Activated CD4-positive, alpha-beta T cell treated with anti-CD3 and anti-CD28 coated beads, Interleukin-2, Interleukin-4, amounts not matched to agents 100 ng/mL and 50 ng/mL, durations not matched to agents 16 hours and 8 hours (primary cell): ENCODE measurements at regions not wholly inside any gene's neighbourhood (a gene's known extent, or its start where the extent isn't known, plus 50 kb on each side); places are given as distances from the start of the nearest gene placed in this dataset.

Experiments
- DNase-seq: peaks from one replicate; pipeline ENCODE4 v3.0.0-alpha.2; 2020; ENCODE audit warnings: low spot score

DNA sequence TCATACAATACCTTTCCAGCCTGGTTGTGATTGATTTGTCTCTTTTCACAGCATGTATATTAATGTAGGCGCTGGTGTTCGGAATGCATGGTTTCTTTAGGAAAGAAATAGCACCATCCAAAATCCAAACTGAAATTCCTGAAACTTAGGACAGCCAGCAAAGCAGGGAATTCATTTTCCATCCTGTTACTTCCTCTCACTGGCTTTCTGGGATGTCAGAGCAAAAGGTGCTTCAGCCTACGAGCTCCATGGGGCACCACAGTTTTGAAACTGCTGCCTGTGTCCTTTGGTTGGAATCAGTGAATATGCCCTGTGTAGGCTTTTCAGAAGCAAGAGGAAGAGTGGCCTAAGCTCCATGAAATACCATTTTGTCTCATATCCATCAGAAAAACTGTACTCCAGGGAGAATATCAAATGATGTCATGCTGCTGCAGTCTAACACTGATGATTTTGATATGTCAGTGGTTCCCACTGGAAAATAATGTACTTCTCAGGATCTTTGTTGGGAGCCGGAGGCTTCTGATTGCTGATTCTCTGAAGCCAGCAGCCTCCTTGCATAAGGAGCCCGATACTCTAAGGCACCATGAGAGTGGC is 117.8 kb upstream of the SERP2 start:
- DNase-seq: no peak

DNA sequence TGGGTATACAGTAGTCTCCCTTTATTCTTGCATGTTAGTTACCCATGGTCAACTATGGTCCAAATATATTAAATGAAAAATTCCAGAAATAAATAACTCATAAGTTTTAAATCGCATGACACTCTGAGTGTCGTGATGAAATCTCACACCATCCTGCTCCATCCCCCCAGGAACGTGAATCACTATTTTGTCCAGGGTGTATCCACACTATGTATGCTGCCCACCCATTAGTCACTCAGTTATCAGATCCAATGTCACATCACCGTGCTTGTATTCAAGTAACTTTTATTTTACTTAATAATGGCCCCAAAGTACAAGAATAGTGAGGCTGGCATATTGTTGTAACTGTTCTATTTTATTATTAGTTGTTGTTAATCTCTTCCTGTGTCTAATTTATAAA is 115.8 kb upstream of the SERP2 start:
- no peak for DNase-seq

DNA sequence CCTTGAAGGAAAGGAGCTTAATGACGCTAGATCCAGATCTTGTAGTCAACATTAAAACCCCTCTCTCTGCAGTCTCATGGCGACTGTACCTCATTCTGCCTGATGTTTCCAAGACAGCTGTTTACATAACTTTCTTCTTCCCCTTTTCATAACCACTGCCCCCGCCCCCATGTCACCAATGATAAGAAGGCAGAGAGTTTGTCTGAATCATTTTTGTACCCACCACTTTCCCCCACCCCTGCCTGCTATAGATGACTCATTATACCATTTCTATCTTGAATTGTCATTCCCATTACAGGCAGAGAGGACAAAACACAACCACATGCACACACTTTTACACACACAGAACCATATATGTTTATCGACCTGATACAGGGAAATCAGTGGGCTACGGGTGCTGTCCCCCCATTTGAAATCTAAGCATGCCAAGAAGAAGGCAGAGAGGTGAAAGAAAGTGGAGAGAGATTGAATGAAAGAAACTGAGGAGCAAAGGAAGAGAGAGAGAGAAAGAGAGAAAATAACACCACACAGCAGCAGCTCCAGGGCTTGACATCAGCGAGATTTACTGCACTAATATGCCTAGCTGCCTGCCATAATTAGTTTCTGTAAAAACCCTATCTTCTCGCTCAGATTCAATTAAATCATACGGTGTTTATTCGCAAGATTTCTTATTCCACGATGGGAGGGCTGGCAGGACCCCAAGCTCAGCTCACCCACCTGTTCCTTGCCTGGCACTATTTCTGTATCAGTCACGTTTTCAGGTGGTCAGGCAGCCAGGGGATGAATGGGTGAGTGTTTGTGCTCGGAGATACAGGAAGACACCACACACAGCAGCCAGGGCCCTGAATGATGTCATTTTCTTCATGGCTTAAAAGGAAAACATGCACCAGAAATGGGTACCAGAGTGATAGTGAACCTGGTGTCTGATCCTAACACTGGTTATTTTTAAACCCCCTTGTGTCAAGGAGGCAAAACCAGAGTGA is 114.3 kb upstream of the SERP2 start:
- peak; percentile 84 for DNase-seq

DNA sequence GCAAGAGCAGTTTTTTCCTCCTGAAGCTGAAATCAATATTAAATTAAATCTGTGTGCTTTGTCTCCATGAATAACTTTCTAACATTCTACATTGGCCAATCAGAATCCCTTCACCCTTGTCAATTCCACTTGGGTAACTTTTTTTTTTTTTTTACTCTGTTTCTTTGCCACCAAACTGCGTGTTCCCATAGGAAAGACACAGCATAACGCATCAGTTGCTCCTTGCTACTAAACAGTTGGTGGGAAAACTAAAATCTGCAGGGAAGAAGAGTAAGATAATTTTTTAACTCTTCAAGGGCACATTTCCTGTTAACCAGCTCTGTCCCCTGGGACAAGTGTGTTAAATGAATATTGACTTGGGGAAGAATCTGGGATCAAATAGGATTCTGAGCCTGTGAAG is 113.3 kb upstream of the SERP2 start:
- no peak for DNase-seq

DNA sequence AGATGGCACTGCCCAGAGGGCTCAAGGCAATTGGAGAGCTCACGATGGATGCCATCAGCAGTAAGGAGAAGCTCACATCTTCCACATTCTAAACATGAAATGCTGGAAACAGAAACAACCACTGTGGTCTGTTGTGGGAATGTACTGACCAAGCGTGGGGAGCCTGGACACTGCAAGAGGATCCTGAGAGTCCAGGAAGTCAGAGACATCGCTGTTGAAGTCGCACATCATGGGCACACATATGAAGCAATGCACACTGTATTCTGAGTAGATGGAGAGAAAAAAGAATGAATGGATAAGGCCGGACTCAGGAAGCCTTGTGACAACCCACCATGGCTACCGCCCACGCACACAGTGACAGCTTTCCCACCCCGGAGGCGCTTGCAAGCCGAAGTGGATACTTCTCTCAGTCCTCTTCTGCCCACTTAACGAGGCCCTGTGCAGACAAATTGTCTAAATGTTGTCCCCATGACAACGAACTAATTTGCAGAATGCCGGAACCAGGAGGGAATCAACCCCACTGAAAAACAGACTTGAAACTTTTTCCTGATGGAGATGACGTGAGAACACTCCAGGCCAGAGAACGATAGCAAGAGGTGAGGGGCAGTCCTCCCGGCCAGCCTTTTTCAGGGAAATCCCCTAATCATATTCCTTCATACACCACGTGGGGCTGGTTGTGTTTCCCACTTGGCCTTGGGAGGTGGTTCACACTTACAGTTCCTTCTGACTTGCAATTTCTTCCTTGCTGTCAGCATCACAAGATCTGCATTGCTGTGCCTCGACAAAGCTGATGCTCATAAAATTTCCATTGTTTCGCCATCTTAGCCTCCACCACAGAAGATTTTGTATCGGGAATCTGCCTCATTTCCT is 109.6 kb upstream of the SERP2 start:
- DNase-seq: no peak

DNA sequence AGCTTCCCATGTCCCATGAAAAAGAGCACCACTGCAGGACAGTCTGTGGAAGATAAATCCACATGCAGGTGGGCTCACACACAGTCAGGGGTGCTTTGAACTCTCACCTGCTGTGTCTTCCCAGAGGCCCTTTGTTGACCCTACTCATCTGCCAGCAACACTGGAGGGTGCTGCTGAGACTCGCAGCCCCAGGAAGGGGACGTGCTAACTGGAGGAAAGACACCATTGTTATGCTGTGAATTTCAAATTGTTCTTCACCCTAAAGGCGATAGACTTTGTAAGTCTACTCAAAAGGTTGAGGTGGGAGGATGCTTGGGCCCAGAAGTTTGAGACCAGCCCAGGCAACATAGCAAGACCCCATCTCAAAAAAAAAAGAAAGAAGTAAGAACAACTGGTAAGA is 107.3 kb upstream of the SERP2 start:
- DNase-seq: no peak

DNA sequence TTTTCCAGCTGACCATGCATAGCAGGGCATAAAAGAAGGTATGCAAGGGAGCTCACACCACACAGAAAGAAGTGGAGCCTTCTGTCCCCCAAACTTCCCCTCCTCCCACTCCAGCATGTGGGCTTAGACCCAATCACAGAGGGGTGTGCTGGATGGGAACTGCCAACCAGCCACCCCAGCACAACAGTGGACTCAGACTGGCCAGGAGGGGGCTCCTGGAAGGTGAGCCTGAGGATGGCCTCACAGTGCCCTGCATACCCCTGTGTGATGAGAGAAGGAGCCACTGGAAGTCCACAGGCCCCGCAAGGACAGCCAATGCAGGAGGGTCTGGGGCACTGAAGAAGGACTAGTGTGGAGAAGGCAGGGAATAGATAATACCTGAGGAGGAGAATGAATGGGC is 106.9 kb upstream of the SERP2 start:
- DNase-seq: no peak

DNA sequence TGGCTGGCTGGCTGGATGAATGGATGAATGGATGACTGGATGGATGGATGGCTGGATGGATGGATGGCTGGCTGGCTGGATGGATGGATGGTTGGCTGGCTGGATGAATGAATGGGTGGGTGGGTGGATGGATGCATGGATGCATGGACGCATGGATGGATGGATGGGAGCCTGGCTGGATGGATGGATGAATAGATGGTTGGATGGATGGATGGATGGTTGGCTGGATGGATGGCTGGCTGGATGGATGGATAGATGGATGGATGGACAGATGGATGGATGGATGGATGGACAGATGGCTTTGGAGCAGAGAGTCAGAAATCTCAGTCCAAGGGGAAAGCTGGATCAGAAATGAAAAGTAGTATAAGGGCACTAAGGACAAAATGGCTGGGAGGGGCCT is 106.4 kb upstream of the SERP2 start:
- DNase-seq: no peak

DNA sequence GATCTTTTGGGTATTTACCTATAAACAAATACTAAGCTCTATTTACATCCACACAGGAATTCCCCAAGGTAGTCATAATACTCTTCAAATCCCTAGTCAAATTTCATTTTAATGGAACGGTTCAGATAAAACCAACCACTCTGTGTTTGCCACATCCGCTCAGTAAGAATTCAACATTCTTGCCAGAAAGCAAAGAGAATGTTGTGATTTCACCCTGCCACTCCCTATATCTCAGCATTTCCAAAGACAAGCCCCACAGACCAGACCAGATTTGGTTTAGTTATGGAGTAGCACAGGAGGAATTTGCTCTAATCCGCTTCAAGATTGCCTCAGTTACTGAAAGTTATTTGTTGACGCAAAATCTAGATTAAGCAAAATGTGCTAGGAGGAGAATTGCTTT is 105.6 kb upstream of the SERP2 start:
- no peak for DNase-seq

DNA sequence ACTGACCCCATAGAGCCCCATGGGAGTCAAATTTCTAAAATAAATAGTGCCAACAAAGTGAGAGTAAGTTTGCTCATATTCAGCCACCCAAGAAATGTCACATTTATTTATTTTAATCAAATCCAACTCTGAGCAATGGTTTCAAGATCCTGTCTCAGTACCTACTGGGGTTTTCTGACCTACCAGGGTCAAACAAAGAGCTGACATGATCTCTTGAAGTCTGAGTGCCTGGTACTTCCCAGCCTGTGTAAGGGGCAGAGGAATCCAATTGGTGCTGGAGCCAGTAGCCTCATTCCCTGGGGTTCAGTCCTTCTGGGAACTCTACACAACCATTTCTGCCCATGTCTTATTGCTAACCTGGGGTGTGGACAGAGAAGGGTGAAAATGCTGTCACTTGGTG is 104.6 kb upstream of the SERP2 start:
- no peak for DNase-seq

DNA sequence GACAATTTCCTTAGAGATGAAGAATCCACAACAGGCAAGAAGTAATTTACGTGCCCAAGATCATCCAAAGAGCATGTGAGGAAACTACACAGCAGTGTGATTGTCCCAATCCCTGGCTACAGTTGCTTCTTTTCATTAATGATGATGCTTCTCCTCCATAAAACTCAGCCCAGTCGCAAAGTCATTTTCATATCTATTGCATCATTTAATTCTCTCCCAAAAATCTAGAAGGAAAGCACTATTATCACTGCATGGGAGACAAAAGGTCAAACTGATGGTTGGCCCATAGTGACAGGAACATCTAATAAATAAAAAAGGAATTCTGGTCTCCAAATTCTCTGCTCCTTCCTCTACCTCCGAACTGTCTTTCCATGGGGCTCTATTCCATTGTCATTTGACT is 103.5 kb upstream of the SERP2 start:
- DNase-seq: no peak

DNA sequence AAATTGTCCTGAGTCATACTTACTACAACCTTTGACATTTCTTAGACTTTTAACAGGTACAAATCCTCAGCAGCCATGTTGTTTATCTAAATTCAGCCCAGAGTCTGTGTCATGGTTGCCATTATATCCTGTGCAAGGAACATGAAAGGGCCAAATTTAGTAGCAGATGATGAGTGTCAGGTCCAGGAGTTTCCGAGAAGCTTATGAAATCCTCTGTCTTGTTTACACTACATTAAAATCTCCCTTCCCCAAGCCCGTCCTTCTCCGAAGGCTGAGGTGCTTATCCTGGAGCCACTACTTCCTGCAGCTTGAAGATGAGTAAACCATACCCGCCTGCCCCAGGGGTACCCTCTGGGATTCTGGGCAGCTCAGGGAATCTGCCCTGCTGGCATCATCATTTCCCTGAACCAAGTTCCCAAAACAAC is 102.6 kb upstream of the SERP2 start:
- no peak for DNase-seq

DNA sequence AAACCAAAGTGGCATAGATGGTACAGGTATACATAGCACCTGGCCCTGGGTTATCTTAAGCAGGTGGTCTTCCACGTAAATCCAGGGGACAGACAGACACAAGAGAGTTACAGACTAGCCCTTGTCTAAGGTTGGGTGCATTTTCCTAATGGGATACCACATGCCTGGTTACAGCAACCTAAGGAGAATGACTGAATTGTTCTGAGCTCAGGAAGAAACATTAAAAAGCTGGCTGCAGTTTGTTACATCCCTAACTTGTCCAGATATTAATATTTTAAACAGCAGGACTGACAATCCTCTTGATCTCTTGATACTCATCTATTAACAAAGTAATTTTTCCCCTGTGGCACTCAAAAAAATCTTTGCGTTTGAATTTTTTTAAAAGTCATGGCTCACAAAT is 102.2 kb upstream of the SERP2 start:
- no peak for DNase-seq

DNA sequence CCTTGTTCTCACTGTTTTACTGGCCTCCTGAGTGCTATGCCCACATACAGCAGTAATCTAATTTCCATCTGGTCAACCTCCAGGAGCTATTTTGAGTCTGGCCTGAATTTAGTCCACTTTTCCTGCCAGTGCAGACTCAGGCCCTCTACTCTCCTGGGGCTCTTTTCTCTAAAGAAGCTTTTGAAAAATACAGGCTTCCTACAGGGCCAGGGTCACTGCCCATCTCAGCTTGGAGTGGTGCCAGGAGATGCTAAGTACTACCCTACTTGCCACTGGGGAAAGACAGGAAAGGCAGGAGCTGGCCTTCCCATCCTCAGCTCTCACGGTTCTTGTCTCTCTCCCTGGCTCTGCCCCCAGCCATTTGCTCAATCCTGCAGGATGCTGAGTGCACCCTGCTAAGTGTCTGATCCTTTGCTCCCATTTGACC is 101.7 kb upstream of the SERP2 start:
- DNase-seq: no peak

DNA sequence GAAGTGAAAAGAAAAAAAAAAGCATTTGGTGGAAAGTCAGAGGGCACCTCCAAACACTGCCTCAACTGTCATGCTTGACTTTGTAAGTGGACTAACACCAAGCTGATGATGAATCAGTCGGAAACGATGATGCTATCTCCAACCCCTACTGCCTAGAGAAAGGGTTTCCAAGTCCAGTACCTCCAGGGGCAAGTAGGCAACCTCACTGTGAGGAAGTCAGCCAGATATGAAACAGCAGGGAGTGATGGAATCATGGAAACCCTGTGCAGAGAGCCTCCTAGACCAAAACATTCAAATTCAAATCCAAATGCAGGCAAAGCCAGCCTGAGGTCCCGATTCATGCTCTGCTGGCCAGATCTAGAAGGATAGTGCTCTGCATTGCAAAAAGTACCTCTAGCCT is 100.9 kb upstream of the SERP2 start:
- no peak for DNase-seq

DNA sequence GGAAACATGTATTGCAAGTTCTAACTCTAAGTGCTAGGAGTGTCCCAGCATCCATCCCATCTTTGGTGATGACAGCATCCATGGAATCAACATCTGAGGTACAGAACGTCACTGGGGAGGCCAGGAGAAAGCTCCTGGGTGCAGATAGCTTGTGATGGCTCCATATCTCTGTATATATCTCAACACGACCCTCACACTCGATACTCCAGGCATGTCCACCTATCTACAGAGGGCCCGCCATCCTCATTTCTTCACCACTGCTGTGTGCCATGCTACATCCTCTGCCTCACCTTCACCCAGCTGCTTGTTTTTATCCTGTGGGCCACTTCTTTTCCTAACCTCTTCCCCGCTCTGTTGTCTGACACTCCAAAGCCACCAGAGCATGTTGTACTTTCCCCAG is 100.4 kb upstream of the SERP2 start:
- no peak for DNase-seq

DNA sequence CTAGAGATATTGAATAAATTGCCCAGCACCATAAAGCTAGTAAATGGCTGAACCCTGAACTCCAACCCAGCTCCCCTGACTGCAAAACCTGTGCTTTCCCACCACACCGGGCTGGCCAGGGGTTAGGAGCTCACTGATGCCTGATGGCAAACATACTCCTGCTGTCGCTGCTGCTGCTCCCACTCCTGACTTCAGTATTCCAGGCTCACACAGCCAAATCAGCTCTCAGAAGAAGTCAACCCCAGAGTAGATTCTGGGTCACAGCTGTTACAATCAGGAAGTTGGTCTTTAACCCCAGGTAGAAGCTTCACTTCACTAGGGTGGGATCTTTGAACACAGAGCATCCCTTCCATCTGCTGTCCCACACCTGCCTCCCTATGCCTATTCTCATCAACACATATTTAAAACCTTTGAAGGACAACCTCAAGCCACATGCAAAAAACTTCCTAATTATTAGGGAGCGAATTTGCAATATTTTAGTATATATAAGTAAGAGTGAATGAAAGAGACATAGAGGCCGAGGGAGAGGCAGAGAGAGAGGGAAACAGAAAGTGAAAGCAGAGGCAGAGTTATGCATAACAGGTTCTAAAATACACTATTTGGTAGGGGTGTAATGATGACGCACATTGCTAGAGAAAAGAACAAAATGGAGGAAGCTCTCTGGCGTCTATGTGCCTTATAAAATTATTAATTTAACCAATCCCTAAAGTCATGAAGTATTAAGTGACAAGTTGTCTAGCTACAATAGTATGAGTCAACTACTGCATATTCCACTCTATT is 99.4 kb upstream of the SERP2 start:
- peak; percentile 63 for DNase-seq

DNA sequence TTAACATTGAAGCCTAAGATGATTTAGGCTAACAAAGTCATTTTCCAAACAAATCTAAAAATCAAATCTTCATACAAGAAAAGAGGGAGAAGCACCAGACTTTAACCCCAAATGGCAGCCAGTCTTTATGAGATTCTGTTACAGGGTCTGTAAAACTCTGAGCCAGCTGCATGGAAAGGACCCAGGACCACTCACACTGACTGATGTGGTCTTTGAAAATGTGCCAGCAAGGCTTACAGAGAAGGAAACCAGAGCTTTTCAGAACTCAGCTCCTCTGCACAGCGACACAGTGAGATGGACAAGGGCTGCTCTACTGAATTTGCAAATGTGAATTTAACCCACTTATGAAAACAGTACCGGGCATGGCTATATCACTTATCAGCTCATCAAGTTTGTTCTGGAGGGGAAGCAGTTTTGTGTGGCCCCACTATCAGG is 98.8 kb upstream of the SERP2 start:
- DNase-seq: no peak

DNA sequence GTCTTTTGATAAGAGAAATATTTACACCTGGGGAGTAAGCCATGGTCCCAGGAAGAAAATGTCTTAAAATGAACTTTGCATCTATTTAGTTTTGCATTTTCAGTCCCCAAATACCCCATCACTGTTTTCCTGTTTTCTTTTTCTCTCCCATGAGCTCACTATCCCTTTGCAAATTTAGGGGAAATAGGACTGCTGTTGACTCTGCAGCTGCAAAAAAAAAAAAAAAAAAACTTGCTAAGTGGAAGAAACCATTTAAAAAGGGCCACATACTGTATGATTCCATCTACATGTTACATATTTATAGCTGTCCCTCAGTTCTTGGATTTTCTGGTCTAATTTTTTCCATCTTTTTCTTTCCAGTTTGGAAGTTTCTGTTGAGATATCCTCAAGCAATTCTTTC is 98.2 kb upstream of the SERP2 start:
- DNase-seq: no peak

DNA sequence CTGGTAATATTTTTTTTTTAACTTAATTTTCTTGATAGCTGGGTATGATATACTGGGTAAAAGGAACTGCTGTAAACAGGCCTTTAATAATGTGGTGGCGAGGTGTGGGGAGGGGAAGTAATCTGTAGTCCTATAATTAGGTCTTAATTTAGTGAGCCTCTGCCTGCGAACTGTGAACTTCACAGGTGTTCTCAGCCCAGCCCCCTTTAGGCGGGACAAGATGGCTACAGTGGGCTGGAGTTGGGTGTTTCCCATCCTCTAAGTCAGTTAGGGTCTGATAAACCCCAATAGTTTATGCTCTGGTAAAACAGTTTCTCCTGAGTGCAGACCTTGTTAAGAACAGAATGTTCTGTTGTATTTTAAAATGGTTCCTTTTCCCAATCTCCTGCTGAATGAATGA is 97.6 kb upstream of the SERP2 start:
- no peak for DNase-seq

DNA sequence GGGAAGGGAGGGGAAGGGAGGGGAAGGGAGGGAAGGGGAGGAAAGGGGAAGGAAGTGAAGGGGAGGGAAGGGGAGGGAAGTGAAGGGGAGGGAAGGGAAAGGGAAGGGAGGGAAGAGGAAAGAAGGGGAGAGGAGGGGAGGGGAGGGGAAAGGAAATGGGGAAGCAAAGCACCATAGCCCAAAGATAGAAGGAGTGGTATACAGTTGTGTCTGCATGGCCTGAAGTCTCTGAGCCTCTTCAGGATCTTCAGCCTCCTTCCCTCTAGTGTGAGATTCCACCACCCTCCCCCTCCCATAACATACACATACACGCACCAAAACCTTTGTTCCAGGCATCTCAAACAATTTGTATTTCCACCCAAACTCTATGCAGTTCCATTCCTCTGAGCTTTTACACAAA is 96.2 kb upstream of the SERP2 start:
- no peak for DNase-seq

DNA sequence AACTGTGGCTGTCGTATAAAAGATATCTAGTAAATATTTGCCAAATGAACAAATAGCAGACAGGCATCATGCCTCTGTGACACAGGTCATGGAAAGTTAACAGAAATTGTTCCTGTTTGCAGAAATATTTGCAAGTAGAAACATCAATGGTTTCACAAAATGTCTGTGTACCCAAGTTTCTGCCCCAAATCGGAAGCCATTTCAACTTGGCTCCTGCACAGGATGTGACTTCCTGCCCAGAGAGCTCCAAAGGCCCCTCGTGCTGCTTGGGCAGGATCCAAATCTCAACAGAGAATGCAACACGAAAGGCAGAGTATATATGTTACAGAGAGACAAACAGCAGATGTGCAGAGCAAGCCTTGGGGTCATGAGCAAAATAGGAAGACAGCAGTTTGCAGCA is 95.5 kb upstream of the SERP2 start:
- DNase-seq: no peak
